Stimulated activated CD4-positive, alpha-beta T cell treated with anti-CD3 and anti-CD28 coated beads, Interleukin-2, amount 100 ng/mL, for 24 hours (primary cell): ENCODE measurements at regions not wholly inside any gene's neighbourhood (a gene's known extent, or its start where the extent isn't known, plus 50 kb on each side); places are given as distances from the start of the nearest gene placed in this dataset.
"Not testable (repeated sequence)": the region's sequence is repeated elsewhere in the genome, so short reads cannot be mapped to it uniquely, and the experiment has no call there.

Experiments
- DNase-seq, 2 donors: peaks; one replicate each; pipeline ENCODE4 v3.0.0-alpha.2; 2020

DNA sequence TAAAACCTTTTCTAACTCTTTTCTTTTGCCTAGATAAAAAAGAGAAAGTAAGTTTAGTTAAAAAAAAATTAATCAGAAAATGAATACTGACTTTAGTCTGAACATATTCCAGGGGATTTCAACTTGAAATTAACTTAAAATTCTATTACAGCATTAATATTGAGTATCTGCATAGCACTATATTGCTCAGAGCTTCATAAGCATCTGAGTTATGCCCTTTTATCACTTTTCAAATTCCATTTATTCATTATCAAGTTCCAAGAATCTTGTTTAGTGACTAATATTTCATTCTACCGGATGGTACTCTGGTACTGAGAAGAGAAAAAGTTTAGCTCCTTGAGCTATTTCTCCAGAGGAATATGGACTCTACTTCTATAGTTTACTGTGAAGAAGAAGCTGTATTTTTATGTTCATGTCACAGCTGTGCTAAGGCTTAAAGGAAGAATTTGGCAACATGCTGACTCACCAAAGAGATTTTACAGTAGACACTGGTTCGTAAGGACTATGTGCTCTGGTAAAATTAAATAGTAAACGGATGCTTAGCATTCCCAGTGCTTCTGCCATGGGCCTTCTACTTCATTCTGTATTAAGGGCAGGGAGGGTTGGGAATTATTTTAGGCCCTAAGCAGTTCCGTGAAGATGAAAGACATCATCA, 285.2 kb upstream of the SEMA6A start:
- DNase-seq: no peak

DNA sequence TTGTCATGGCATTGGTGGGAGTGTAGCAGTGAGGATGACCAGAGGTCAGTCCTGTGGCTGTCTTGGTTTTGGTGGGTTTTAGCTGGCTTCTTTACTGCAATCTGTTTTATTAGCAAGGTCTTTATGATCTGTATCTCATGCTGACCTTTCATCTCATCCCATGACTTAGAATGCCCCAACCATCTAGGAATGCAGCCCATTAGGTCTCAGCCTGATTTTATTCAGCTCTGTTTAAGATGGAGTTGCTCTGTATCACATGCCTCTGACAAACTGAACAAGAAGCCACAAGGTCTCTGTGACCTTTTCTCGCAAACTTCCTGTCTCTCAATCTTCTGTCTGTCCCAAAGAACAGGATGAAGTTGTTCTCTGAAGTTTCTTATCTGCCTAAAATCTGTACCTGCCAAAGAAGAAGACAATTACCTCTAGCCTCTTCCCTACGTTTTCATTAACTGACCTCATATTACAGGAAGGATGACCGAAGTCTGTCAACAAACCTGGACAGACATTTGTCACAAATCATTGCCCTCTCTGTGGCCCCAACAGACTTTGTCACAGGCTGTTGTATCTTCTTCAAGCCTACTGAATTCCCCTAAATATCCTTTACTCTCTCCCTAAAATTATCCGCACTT, 284.2 kb upstream of the SEMA6A start:
- DNase-seq: no peak

DNA sequence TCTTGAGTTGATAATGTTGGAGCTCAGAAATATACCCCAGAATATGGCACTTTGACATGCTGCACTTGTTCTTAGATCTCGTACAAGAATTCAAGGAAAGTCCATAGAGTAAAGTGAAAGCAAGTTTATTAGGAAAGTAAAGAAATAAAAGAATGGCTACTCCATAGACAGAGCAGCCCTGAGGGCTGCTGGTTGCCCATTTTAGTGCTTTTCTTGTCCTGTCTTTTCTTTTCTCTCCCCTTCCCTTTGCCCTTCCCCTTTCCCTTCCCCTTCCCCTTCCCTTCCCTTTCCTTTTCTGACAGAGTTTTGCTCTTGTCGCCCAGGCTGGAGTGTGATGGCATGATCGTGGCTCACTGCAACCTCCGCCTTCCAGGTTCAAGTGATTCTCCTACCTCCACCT, 283.4 kb upstream of the SEMA6A start:
- DNase-seq: not testable (repeated sequence)

DNA sequence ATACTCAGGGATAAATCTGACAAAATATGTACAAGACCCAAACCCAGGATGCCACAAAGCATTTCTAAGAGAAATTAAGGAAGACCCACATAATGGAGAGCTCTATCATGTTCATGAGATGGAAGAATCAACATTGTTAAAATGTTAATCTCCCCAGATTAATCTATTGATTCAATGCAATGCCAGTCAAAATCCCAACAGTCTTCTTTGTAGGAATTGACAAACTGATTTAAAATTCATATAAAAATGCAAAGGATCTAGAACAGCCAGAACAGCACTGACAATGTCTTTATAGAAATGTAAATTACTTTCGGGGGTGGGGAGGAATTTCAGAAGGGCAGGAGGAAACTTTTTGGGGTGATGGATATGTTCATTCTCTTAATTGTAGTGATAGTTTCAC, 281.6 kb upstream of the SEMA6A start:
- DNase-seq: no peak

DNA sequence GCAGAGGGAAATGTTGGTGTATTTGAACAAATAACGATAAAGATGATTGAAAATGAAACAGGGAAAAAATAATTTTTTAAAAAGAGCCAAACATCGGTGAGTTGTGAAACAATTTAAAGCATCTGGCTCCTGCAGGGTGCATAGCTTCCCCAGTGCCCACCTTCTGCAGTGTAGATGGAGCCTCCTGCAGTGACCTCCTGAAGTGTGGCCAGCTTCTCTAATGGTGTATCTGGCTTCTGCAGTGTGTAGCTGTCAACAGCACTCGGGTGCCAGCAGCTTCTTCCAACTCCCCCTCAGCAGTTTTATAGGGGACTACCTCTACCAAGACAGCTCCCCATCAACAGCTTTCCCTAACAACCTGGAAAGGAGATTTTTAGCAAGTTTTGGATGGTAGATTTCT, 279.4 kb upstream of the SEMA6A start:
- DNase-seq: no peak

DNA sequence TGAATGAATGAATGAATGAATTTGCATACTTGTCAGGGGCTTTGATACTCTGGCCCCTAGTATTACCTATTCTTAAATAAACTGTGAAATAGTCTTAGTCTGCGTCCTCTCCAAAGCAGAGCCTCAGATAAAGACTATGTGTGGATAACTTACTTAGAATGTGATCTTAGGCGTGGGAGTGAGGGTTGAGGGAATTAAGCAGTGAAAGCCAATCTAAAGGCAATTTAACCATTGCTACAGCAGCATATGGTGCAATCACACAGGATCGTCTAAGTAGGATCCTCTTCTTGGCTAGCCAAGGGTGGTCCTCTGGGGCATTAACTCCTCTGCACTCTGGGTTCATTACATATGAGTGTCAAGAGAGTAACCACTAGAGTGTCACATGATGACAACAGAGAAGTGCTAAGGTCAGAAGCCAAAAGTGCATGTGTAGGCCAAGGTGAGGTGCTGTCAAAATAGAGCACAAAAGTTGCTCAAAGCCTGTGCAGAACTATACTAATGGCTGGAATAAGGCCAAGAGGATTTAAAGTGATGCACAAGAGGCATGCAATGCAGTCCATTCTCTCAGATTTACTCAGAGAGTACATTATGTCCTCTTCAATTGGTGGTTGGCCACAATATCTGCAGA, 274.4 kb upstream of the SEMA6A start:
- no peak for DNase-seq

DNA sequence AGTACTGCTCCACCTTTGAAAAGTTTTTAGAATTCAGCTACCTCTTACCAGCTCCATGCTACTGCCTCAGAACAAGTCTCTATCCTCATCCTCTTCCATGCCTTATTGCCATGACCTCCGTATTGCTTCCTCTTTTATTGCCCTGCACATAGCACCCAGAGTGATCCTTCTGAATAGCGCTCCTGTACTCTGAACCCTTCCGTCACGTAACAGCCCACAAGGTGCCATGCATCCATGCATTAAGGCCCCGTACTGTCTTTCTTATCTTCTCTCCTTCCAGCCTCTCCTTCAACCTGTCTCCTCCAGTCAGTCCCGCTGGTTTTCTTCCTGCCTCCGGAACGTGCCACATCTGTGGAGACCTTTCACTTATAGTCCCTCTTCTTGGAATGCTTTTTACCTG, 273.3 kb upstream of the SEMA6A start:
- no peak for DNase-seq

DNA sequence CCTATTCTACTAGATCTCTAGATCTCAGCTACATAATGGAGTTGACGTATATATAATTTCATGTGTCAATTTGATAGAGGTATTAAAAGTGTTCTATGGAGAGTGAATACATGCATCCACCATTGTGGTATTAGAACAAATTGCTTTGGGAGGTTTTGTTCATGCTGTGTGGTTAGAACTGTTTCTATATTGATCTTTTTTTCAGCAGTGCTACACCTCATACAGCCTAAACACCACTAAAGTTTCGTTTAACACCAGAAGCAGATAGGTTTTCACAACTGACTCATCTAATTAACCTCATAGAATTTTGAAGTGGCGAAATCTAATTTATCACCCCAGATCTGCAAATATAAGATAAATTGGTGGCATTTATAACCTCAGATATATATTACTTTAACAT, 269.4 kb upstream of the SEMA6A start:
- DNase-seq: no peak

DNA sequence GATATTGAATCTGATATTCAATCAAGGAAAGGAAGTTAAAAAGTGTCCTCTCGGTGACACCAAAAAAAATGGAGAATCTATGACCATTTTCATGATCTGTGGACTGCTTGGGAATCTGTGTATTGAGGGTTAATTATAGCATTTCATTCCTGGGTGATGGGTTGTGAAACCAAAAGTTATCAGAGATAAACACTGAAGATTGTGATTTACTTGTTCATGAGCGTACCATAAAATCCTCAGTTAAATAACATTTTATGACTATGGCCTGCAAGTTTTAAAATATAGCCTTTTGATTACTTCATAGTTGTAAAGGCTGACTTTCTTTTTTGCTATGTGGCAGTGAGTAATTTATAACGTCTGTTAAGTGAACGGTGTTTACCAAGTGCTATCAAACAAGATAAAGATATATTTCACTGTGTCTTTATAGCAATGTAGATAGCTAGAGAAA, 267.9 kb upstream of the SEMA6A start:
- DNase-seq: no peak

DNA sequence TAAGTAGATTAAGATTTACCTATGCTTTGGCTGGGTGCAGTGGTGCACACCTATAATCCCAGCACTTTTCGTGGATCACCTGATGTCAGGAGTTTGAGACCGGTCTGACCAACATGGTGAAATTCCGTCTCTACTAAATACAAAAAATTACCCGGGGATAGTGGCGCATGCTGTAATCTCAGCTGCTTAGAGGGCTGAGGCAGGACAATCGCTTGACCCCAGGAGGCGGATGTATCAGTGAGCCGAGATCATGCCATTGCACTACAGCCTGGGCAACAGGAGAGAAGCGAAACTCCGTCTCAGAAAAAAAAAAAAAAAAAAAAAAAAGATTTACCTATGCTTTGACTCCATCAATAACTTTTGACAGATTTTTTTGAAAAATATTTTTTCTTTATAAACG, 267.1 kb upstream of the SEMA6A start:
- DNase-seq: no peak

DNA sequence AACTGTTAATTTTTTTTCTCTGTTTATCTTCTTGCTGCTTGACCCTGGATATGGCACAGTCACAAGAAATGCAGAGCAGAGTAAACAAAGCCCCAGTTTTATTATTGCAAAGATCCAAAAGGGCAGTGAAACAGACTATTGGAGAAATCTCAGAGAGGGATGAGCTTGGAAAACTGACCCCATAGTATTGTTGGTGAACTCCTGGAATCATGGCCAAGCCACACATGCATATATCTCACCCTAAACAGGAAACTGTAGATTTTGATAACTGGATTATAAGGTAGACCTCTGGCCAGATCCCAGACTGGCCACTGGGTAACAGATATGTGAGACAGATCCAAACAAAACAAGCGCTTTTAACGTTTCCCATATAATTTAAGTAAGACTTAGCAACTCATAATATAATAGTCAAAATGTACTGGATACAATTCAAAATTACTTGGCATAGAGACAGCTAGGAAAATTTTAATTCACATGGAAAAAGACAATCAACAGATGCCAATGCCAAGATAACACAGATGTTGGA, 263.5 kb upstream of the SEMA6A start:
- DNase-seq: no peak

DNA sequence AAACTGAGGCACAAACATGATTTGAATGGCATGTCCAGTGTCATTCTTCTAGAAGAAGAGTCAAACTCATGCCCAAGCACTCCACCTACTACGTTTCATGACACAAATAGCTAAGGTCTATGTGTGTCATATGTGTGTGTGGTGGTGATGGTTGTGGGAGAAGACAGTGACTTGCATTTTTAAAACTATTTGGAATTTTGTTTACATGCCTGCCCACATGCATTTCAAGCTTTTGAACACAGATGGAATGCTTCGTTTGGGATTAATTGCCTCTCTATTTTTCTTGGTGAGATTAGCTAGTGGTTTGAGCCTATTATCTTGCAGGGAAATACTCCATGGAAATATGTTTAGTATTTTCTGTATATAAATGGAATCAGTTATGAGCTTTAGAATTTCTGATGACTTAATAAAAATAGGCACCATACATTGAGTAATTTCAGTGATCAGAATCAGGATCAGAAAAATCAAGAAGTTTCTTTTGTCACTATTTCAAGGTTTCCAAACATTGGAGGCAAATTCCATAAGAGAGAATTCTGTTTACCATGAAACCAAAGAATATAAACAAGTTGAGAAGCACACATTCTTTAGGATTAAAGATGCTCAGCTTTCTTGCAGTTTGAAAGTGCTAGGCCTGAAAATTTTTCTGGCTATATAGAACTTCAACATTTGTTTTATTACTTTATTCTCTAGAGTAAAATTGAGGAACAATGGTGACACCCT, 260.3 kb upstream of the SEMA6A start:
- no peak for DNase-seq

DNA sequence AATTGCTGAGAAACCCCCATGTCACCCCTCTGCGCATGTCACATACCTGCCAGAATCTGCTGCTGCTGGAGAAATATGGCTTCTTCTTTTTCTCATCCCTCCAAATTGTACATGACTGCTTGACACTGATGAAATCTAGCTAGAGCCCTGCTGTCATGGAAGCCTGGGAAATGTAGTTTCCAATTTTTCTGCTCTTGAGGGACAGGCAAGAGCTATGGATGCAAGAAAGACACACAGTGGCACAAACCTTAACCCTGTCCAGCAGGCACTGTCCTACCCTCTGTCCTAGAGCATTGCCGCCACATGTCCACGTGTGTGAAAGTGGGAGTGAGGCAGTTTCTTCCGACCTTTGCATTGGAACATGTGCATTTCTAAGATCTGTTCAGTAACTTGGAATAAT, 255.5 kb upstream of the SEMA6A start:
- DNase-seq: no peak

DNA sequence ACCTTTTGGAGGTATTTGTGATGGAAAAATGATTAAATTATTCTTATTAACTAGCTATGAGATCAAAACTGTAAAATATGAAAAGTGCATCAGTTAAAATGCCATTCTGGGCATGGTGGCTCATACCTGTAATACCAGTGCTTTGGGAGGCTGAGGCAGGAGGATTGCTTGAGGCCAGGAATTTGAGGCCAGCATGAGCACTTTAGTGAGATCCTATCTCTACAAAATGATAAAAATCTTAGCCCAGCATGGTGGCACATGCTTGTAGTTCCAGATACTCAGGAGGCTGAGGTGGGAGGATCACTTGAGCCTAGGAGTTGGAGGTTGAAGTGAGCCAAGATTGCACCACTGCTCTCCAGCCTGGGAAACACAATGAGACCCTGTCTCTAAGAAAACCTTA, 252.5 kb upstream of the SEMA6A start:
- no peak for DNase-seq

DNA sequence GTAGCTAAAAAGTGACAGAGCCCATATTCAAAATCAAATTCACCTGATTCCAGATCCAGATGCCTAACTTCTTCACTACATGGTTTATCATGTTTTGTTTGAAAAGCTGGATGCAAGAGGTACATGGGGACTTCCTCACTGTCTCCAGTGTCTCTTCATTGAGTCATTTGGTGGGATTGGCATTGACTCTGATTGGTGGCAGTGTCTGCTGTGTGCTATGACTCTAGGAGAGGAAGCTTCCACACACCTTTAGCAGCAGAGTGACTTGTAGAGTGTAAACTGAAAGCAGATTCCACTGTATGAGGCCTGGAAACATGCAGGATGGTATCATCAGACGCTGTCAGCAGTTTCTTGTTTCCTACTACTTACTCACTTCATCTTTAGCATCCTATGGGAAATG, 250.9 kb upstream of the SEMA6A start:
- DNase-seq: no peak

DNA sequence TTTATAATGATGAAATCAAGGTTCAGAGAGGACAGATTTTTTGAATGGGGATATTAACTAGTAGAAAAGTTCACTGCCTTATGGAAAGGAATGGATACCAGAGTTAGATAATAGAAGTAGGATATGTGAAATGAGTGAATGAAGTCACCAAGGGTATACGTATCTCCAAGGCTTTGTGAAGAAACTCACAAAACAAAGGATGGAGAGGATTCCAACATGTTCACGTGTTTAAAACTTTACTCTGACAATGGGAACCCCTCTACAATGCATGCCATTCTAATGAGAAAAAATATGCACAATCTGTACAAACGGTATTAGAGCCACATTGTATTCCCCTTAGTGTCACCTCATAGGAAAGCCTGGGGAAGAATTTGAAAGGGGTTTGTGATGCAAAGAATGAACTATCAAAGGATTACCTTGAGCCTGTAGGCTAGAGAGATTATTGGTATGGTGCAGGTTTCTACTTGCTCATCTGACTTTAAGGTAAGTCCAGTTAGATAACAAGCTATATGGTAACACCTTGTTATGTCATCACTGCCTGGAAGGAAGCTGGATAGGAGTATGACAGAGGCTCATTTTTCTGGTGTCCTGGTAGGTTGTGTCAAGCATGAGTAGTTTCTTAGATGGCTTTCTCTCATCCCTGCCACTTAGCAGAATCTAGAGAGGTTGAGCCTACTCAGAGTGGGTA, 250.3 kb upstream of the SEMA6A start:
- DNase-seq: no peak

DNA sequence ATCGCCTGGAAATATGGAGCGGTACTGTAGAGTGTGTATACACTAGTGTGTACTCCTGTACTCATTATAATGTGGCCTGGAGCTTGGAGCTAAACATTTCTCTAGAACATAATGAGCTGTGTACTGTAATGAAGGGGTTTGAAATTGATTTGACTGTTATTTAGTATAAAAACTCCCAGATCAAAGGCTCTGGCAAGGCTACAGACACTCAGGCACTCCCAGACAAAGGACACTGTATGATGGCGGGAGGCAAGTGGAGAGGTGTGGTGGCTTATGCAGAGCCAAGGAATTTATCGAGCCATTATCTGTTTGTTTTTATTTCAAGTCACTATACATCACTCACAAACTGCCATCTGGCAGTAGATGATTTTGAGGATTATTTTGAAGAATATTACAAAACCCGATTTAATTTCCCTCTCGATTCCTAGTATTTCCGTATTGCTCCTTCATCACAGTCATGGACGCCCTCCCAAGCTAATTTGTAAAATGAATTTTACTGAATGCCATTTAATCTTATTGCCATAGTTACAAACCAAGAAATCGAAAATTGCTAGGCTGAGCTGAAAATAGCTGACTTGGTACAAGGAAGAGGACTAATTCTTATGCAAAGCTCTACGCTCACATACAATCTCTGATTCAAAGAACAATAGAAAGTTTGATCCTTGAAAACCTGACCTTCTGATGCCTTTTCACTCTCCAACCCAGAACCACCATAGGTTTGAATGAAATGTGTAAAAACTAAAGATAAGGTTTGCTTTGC, 240.2 kb upstream of the SEMA6A start:
- no peak for DNase-seq

DNA sequence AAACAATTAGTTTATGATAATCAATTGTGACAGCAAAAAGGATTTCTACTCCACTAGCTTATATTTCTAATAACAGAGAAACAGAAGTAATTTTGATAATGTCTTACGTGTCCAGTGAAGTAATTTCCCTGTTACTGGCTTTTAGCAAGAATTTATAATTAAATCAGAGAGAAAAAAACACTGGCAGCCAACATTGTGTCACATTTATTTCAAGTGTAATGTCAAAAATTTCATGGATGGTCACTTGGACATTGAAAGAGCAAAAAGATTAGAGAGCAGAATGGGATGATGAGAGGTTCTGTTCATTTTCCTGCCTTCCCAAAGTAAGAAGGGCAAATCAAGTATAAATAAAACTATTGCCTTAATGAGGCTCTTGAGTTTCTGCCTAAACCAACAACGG, 239.3 kb upstream of the SEMA6A start:
- no peak for DNase-seq

DNA sequence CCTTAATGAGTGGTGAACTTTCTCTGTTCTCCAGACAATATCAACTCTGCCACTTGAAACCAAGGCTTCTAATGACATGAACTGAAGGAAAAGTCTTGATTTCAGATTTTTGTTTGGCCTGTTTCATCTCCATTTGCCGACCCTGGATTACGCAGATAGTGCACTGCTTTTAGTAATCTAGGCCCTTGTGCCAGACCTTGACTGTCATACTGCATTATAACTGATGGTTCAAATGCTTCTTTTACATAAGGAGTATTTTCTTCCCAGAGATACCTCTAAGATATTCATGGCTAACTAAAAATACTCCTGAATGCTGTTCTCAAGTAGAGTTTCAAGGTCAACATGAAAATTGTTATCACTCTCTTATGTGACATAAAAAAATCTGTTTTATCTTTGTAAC, 238.7 kb upstream of the SEMA6A start:
- no peak for DNase-seq

DNA sequence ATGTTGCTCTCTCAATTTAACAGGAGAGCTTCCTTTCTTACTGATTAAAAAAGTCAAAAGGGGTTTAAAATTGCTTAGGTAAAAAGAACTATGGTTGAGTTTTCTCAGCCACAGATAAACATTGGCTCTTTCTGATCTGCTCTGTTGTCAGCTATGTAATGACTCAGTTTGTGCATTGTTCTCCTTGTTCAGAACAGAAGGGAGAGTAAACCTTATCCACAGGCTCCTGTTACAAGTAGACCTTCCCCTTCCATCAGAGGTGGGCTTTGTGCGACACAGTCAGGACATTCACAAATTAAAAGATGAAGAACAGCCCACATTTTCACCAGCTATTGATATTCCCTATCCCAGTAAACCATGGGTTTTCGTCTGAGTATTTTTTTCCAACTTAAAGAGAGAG, 236.3 kb upstream of the SEMA6A start:
- DNase-seq: no peak

DNA sequence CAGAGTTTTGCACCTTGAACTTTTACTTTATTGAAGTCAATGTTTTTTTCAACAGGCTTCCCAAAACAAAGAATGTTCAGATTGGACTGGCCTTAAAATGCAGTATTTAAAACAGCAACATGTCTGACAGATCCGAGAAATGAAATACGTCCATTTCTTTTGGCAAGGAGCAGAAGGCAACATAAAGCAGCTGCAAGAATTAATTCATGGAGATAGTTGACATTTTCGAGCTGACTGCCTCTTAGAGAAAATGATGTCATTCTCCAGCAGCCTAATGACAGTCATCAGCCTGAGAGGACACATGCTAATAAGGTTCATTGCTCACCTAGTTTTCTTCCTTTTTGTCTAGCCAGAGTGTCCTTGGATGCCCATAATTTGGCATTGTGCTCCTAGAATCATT, 232.2 kb upstream of the SEMA6A start:
- no peak for DNase-seq

DNA sequence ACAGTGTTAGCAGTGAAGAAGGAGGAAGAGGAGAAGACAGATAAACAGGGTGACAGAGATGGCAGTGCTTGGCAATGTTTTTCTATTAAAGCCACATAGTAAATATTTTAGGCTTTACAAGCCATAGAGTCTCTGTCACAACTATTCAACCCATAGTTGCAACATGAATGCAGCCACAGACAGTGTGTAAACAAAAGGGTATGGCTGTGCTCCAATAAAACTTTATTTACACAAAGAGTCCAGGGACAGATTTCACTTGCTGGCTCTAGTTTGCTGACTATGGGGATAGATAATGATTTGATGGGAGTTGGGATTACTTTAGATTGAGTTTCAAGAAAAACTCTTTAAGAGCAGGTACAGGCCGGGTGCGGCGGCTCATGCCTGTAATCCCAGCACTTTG, 224.8 kb upstream of the SEMA6A start:
- DNase-seq: no peak
